Amygdala (tissue), 56 donors: ENCODE measurements at regions not wholly inside any gene's neighbourhood (a gene's known extent, or its start where the extent isn't known, plus 50 kb on each side); places are given as distances from the start of the nearest gene placed in this dataset.
"Not testable (repeated sequence)": the region's sequence is repeated elsewhere in the genome, so short reads cannot be mapped to it uniquely, and the experiment has no call there.

Experiments
- DNase-seq, 56 donors: peaks; one replicate each; lab custom pipeline; 2025; lab: John Stamatoyannopoulos, UW

- DNase-seq: no peak
Measured at GRCh38 chr13:47892374-47892773, 108.7 kb downstream of the SUCLA2 start.

GRCh38 chr13:47890146-47890814 lies 110.8 kb downstream of the SUCLA2 start:
- no peak for DNase-seq

GRCh38 chr13:47886314-47886713 lies 114.8 kb downstream of the SUCLA2 start:
- no peak for DNase-seq

- no peak for DNase-seq
Measured at GRCh38 chr13:47875201-47875600, 125.9 kb downstream of the SUCLA2 start.

GRCh38 chr13:47873987-47874386 lies 127.1 kb downstream of the SUCLA2 start:
- DNase-seq: not testable (repeated sequence)

GRCh38 chr13:47873319-47873718 lies 127.8 kb downstream of the SUCLA2 start:
- not testable (repeated sequence) for DNase-seq

GRCh38 chr13:47869776-47870175 lies 131.3 kb downstream of the SUCLA2 start:
- no peak for DNase-seq

- no peak for DNase-seq
Measured at GRCh38 chr13:47865883-47866282, 135.2 kb downstream of the SUCLA2 start.

- DNase-seq: no peak
Measured at GRCh38 chr13:47862841-47863240, 138.2 kb downstream of the SUCLA2 start.

- DNase-seq: no peak
Measured at GRCh38 chr13:47859165-47859564, 141.9 kb downstream of the SUCLA2 start.

GRCh38 chr13:47858042-47859025 lies 142.7 kb downstream of the SUCLA2 start:
- no peak for DNase-seq

GRCh38 chr13:47853236-47853635 lies 147.8 kb downstream of the SUCLA2 start:
- no peak for DNase-seq

- DNase-seq: no peak
Measured at GRCh38 chr13:47846886-47847285, 154.2 kb downstream of the SUCLA2 start.

GRCh38 chr13:47845981-47846380 lies 155.1 kb downstream of the SUCLA2 start:
- DNase-seq: no peak

GRCh38 chr13:47843005-47843404 lies 158.1 kb downstream of the SUCLA2 start:
- no peak for DNase-seq

- DNase-seq: no peak
Measured at GRCh38 chr13:47841151-47841550, 159.9 kb downstream of the SUCLA2 start.

GRCh38 chr13:47837906-47838305 lies 163.2 kb downstream of the SUCLA2 start:
- DNase-seq: no peak

- DNase-seq: no peak
Measured at GRCh38 chr13:47837104-47837880, 163.8 kb downstream of the SUCLA2 start.

- no peak for DNase-seq
Measured at GRCh38 chr13:47835470-47836228, 165.4 kb downstream of the SUCLA2 start.

GRCh38 chr13:47832458-47832972 lies 168.6 kb downstream of the SUCLA2 start:
- no peak for DNase-seq
